ENCODE measurements at regions not wholly inside any gene's neighbourhood (a gene's known extent, or its start where the extent isn't known, plus 50 kb on each side); places are given as distances from the start of the nearest gene placed in this dataset.
"Not testable (repeated sequence)": the region's sequence is repeated elsewhere in the genome, so short reads cannot be mapped to it uniquely, and the experiment has no call there.

DNA sequence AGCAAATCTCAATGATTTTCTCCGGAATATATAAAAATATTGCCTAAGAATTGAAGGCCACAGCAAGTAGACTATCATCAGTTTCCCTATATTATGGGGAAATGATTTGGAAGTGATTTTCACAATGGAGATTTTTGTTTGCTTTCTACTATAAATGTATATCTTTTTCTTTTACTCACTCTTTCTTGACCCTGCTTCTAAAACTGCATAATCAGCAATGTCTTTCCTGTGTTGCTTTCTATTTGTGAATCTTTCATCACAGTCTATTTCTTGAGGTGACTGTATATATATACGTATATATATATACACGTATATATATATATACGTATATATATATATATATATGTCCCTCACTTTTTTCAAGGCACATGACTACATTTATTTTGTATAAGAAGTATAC lies 622.6 kb downstream of the DTWD2 start:
- ATAC-seq (no peak), DNase-seq (ENCODE audit: missing footprints) (no peak)
- intact Hi-C loops (cut with DNase I), result no loop called here

DNA sequence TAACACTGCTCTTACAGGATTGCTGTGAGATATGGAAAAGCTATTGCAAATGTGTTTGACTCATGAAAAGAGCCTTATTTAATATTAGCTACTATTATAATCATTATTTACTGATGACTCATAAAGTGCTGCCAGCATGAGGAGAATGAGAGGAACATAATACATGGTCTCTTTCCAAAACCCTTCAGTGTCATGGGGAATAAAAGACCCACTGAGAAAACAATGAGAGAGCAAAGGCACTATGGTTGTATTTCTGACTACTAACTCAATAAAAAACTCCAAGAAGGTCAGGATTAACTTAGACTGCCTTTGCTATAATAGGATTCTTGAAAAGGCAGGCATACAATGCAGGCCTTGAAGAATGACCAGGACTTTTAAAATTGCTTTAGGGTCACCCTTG lies 633.5 kb downstream of the DTWD2 start:
- DNase-seq (ENCODE audit: missing footprints) (no peak), ATAC-seq (no peak)
- intact Hi-C loops (cut with DNase I), result no loop called here

DNA sequence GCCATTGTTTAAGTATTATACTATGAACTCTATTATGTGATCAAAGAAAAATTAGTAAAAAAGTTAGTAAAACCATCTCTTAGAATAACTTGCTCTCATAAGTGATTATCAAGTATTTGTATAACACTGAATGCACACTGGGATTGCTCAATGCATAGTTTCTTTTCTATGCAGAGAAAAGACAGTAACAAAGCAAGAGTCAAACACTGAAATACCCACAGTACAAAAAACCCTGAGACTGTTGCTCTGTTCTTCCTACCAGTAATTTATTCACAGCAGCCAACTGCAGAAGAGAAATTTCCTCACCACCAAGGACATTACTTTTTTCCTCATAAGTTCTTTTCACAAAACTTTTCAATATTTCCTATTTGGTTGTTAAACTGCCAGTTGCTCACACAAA lies 634.4 kb downstream of the DTWD2 start:
- ATAC-seq (no peak), DNase-seq (ENCODE audit: missing footprints) (no peak)
- intact Hi-C loops (cut with DNase I), result no loop called here

DNA sequence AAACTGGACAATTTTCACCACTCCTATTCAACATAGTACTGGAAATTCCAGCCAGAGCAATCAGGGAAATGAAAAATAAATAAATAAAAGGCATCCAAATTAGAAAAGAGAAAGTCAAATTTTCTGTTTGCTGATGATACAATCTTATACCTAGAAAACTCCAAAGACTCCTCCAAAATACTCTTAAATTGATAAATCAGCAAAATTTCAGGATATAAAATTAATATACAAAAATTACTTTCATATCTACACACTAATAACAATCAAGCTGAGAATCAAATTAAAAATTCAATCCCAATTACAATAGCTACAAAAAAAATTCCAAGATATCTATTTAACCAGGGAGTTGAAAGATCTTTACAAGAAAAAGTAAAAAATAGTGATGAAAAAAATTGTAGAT lies 651.9 kb downstream of the DTWD2 start:
- intact Hi-C loops (cut with DNase I), result no loop called here
- DNase-seq (ENCODE audit: missing footprints), result no peak
- no peak for ATAC-seq

- DNase-seq (ENCODE audit: missing footprints) (no peak), ATAC-seq (no peak)
- intact Hi-C loops (cut with DNase I), result no loop called here
Measured at GRCh38 chr5:118327389-118327788, 661.0 kb downstream of the DTWD2 start.

GRCh38 chr5:118326481-118327045 lies 661.8 kb downstream of the DTWD2 start:
- DNase-seq (ENCODE audit: missing footprints), result no peak
- intact Hi-C loops (cut with DNase I), result no loop called here
- ATAC-seq, result no peak

GRCh38 chr5:118325931-118326330 lies 662.4 kb downstream of the DTWD2 start:
- ATAC-seq, result no peak
- intact Hi-C loops (cut with DNase I), result no loop called here
- DNase-seq (ENCODE audit: missing footprints), result no peak

GRCh38 chr5:118323723-118324122 lies 664.6 kb downstream of the DTWD2 start:
- ATAC-seq; intact Hi-C loops (cut with DNase I): not testable (repeated sequence)

DNA sequence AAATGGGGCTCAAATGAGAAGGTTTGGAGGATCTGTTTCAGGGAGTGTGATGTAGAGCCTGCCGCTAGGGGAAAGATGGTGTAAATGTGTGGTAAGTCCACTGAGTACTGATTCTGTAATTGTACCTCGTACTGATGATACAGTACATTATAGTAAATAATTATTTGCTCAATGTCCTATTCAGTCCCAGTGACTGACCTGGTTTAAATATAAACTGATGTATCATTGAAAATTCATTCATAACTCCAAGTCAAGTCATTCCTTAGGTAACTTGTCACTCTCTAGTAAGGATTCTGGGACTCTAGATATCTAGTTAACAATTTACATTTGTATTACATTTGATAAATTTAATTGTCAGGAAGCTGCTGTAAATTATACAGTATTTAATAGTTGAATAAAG lies 667.3 kb downstream of the DTWD2 start:
- intact Hi-C loops (cut with DNase I), result no loop called here
- DNase-seq (ENCODE audit: missing footprints) (no peak), ATAC-seq (no peak)

More at GRCh38 chr5:118323723-118324122, 664.6 kb downstream of the DTWD2 start:
- not testable (repeated sequence) for DNase-seq (ENCODE audit: missing footprints)

GRCh38 chr5:118320121-118320520 lies 668.2 kb downstream of the DTWD2 start:
- intact Hi-C loops (cut with DNase I), result no loop called here
- no peak for DNase-seq (ENCODE audit: missing footprints)
- no peak for ATAC-seq

GRCh38 chr5:118314931-118315330 lies 673.4 kb downstream of the DTWD2 start:
- no peak for ATAC-seq
- intact Hi-C loops (cut with DNase I), result no loop called here

GRCh38 chr5:118311103-118311819 lies 677.1 kb downstream of the DTWD2 start:
- ATAC-seq (no peak), DNase-seq (ENCODE audit: missing footprints) (no peak)
- intact Hi-C loops (cut with DNase I), result no loop called here

More at GRCh38 chr5:118314931-118315330, 673.4 kb downstream of the DTWD2 start:
- DNase-seq (ENCODE audit: missing footprints), result no peak

DNA sequence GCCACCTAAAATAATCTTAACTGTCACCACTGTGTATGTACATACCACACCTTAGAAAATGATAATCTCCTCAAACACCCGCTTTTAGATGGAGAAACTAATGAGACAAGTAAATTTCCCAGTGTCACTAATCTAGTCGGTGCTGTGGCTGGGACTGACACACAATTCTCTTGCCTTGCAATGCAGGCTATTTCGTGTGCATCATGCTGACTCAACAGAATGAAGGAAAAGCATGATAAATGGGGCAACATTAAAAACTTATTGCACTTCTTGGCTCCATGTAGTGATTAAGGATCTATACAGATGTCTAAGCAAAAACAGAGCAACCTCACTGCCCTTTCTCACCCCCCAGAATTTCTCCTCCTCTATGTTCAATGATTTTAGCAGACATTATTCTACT lies 677.9 kb downstream of the DTWD2 start:
- no peak for ATAC-seq
- no peak for DNase-seq (ENCODE audit: missing footprints)
- intact Hi-C loops (cut with DNase I), result no loop called here

- no peak for DNase-seq (ENCODE audit: missing footprints)
- no peak for ATAC-seq
- intact Hi-C loops (cut with DNase I), result no loop called here
Measured at GRCh38 chr5:118303296-118303695, 685.1 kb downstream of the DTWD2 start.

DNA sequence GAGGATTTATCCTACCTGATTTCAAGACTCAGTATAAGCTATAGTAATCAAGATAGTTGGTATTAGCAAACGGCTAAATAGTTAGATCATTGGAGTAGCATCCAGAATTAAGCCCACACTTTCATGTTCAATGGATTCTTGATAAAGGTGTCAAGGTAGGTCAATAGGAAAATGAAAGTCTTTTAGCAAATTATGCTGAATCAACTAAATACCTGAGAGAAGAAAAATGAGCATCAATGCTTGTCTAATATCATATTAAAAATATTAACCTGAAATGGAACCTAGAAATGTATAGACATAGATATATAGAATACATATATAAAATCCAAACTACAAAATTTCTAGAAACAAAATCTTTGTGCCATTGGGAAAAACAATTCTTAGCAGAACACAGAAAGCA lies 685.6 kb downstream of the DTWD2 start:
- intact Hi-C loops (cut with DNase I), result no loop called here
- DNase-seq (ENCODE audit: missing footprints), result no peak
- ATAC-seq, result no peak

- ATAC-seq (no peak), DNase-seq (ENCODE audit: missing footprints) (no peak)
- intact Hi-C loops (cut with DNase I), result no loop called here
Measured at GRCh38 chr5:118301696-118302095, 686.7 kb downstream of the DTWD2 start.

GRCh38 chr5:118295045-118295444 lies 693.3 kb downstream of the DTWD2 start:
- no peak for ATAC-seq
- intact Hi-C loops (cut with DNase I), result no loop called here
- DNase-seq (ENCODE audit: missing footprints), result no peak

DNA sequence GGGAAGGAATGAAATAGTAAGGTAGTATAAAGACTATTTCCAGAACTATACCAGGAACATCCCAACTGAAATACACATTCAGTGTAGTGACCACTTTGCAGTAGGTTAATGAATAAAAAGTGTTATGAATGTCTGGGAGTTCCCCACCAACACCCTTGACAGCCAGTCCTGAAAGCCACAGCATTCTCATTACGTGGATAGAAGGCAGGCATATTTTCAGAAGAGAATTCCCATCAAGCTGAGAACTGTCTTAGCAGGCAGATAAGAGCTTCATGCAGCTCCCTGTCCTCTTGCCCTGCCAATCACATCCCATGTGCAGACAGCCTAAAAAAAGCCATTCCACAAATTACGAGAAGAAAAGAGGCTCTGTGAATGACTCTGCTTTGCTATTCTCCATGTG lies 695.0 kb downstream of the DTWD2 start:
- peak; percentile 34 for ATAC-seq

DNA sequence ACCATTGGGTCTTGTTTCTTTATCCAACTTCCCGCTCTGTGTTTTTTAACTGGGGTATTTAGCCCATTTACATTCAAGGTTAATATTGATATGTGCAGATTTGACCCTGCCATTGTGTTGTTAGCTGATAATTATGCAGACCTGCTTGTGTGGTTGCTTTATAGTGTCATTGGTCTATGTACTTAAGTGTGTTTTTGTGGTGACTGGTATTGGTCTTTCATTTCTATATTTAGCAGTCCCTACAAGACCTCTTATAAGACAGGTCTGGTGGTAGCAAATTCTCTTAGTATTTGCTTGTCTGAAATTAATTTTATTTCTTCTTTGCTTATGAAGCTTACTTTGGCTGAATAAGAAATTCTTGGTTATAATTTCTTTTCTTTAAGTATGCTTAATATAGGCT lies 698.1 kb downstream of the DTWD2 start:
- no peak for ATAC-seq
- no peak for DNase-seq (ENCODE audit: missing footprints)
- intact Hi-C loops (cut with DNase I), result no loop called here

More for the DNA sequence above, 695.0 kb downstream of the DTWD2 start:
- DNase-seq (ENCODE audit: missing footprints), result no peak
- intact Hi-C loops (cut with DNase I), result no loop called here

DNA sequence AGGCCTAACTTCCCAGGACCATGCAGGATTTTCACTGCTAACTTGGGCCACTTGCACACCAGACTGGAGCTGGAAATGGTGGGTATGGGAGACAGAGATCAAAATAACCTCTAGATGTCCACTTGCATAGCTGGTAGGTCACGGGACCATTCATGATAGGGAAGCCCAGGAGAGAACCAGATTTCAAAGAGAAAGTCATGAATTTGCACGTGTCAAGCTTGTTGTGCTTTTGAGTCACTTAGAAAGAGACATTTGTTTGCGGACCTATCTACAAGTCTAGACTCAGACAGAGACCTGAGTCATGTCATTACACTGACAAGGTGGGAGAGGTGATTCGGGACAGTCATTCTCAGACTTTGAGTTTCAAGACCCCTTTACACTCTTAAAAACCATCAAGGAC lies 704.1 kb downstream of the DTWD2 start:
- DNase-seq (ENCODE audit: missing footprints); intact Hi-C loops (cut with DNase I); ATAC-seq: not testable (repeated sequence)
